ENCODE measurements at regions not wholly inside any gene's neighbourhood (a gene's known extent, or its start where the extent isn't known, plus 50 kb on each side); places are given as distances from the start of the nearest gene placed in this dataset.

- no peak overlapping the region for H3K4me3 ChIP-seq (replicated peaks; ENCODE audit: low read depth, low read length)
- DNase-seq (ENCODE audit: low read depth), result no peak
- TF ChIP-seq, protein P1, sequence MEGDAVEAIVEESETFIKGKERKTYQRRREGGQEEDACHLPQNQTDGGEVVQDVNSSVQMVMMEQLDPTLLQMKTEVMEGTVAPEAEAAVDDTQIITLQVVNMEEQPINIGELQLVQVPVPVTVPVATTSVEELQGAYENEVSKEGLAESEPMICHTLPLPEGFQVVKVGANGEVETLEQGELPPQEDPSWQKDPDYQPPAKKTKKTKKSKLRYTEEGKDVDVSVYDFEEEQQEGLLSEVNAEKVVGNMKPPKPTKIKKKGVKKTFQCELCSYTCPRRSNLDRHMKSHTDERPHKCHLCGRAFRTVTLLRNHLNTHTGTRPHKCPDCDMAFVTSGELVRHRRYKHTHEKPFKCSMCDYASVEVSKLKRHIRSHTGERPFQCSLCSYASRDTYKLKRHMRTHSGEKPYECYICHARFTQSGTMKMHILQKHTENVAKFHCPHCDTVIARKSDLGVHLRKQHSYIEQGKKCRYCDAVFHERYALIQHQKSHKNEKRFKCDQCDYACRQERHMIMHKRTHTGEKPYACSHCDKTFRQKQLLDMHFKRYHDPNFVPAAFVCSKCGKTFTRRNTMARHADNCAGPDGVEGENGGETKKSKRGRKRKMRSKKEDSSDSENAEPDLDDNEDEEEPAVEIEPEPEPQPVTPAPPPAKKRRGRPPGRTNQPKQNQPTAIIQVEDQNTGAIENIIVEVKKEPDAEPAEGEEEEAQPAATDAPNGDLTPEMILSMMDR (IDR thresholded peaks at IDR 0.05; ENCODE audit: low read length, missing control alignments), result no peak
These were observed 444.2 kb upstream of the OPRM1 start for GRCh38 chr6:153594871-153595270.

GRCh38 chr6:153591159-153591558 is 447.9 kb upstream of the OPRM1 start:
- TF ChIP-seq, protein P1 (IDR thresholded peaks at IDR 0.05; ENCODE audit: low read length, missing control alignments), result no peak
- no peak overlapping the region for H3K4me3 ChIP-seq (replicated peaks; ENCODE audit: low read depth, low read length)
- DNase-seq (ENCODE audit: low read depth), result no peak

- H3K4me3 ChIP-seq (replicated peaks; ENCODE audit: low read depth, low read length), result no peak overlapping the region
- no peak for DNase-seq (ENCODE audit: low read depth)
- TF ChIP-seq, protein P1 (IDR thresholded peaks at IDR 0.05; ENCODE audit: low read length, missing control alignments), result no peak
These were observed 448.6 kb upstream of the OPRM1 start for GRCh38 chr6:153590411-153590810.

DNA sequence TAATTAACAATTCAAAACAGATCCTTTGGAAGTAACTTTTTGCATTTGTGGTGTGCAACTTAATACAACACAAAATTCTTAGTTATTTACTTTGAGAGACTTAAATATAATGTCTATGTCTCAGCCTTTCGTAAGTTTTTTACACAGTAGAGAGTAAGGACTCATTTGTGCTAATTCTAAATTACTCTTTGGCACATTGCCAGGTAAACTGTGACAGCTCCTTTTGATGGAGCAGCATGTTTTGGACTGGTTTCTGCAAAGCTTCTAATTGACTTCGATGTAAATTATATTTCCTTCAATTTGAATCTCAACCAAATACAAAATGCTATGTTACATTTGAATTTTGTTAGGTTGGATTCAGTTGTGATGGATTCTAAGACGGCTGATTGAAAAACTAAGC is 450.7 kb upstream of the OPRM1 start:
- TF ChIP-seq, protein P1 (IDR thresholded peaks at IDR 0.05; ENCODE audit: low read length, missing control alignments), result no peak
- no peak overlapping the region for H3K4me3 ChIP-seq (replicated peaks; ENCODE audit: low read depth, low read length)
- DNase-seq (ENCODE audit: low read depth), result no peak

DNA sequence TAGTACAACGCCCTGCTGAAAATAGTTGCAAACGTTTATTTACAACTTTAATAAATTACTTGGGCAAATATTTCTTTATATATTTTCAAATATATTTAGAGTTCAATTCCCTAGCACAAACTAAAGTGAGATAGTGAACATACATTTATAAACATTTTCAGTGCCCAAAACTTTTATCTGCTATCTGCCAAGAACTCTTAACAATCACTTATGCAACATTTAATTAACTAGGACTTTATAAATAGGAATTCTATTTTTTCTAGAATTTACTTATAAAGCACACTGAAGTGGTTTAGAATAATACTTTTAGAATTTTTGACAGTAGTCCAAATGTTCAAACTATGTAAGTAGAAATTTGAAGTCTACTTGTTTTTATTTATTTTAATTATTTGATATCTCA is 452.6 kb upstream of the RGS17 start:
- TF ChIP-seq, protein P1 (IDR thresholded peaks at IDR 0.05; ENCODE audit: low read length, missing control alignments), result no peak
- H3K4me3 ChIP-seq (replicated peaks; ENCODE audit: low read depth, low read length), result no peak overlapping the region
- no peak for DNase-seq (ENCODE audit: low read depth)

GRCh38 chr6:153580776-153581175 is 449.7 kb upstream of the RGS17 start:
- DNase-seq (ENCODE audit: low read depth), result no peak
- TF ChIP-seq, protein P1 (IDR thresholded peaks at IDR 0.05; ENCODE audit: low read length, missing control alignments), result no peak
- no peak overlapping the region for H3K4me3 ChIP-seq (replicated peaks; ENCODE audit: low read depth, low read length)

- TF ChIP-seq, protein P1 (IDR thresholded peaks at IDR 0.05; ENCODE audit: low read length, missing control alignments), result no peak
- DNase-seq (ENCODE audit: low read depth), result no peak
- no peak overlapping the region for H3K4me3 ChIP-seq (replicated peaks; ENCODE audit: low read depth, low read length)
These were observed 444.4 kb upstream of the RGS17 start for GRCh38 chr6:153575528-153575927.

All from fibroblast of pulmonary artery (primary cell).